HG03095 (cell line): ENCODE measurements at regions not wholly inside any gene's neighbourhood (a gene's known extent, or its start where the extent isn't known, plus 50 kb on each side); places are given as distances from the start of the nearest gene placed in this dataset.
"Not testable (repeated sequence)": the region's sequence is repeated elsewhere in the genome, so short reads cannot be mapped to it uniquely, and the experiment has no call there.

ENCODE experiments used
- ATAC-seq: cut with Tn5 transposase; IDR thresholded peaks from one replicate; pipeline ENCODE4 v1.9.1; 2021; ENCODE audit warnings: moderate library complexity; ENCODE audit not compliant: unreplicated experiment

- peak; percentile 92 for ATAC-seq
These were observed 102.7 kb upstream of the DPH5 start for GRCh38 chr1:101128211-101128727.

GRCh38 chr1:101124405-101124804, 98.8 kb upstream of the DPH5 start:
- ATAC-seq, result no peak

- not testable (repeated sequence) for ATAC-seq
These were observed 98.3 kb upstream of the DPH5 start for GRCh38 chr1:101123904-101124303.

- peak; percentile 93 for ATAC-seq
These were observed 97.0 kb upstream of the DPH5 start for GRCh38 chr1:101122452-101123166.

- no peak for ATAC-seq
These were observed 96.4 kb upstream of the DPH5 start for GRCh38 chr1:101121975-101122374.

GRCh38 chr1:101121504-101121903, 95.9 kb upstream of the DPH5 start:
- no peak for ATAC-seq

GRCh38 chr1:101120868-101121267, 95.3 kb upstream of the DPH5 start:
- ATAC-seq, result no peak

GRCh38 chr1:101119289-101119688, 93.7 kb upstream of the DPH5 start:
- ATAC-seq, result no peak

GRCh38 chr1:101116006-101116405, 90.4 kb upstream of the DPH5 start:
- no peak for ATAC-seq

GRCh38 chr1:101115112-101115511, 89.5 kb upstream of the DPH5 start:
- ATAC-seq, result no peak

GRCh38 chr1:101114128-101114527, 88.5 kb upstream of the DPH5 start:
- ATAC-seq, result not testable (repeated sequence)

- peak; percentile 94 for ATAC-seq
These were observed 86.6 kb upstream of the DPH5 start for GRCh38 chr1:101112051-101112780.

- ATAC-seq, result no peak
These were observed 85.9 kb upstream of the DPH5 start for GRCh38 chr1:101111461-101111860.

- no peak for ATAC-seq
These were observed 84.2 kb upstream of the DPH5 start for GRCh38 chr1:101109791-101110190.

- no peak for ATAC-seq
These were observed 82.5 kb upstream of the DPH5 start for GRCh38 chr1:101108111-101108500.

- ATAC-seq, result no peak
These were observed 82.0 kb upstream of the DPH5 start for GRCh38 chr1:101107496-101108110.

- no peak for ATAC-seq
These were observed 80.3 kb upstream of the DPH5 start for GRCh38 chr1:101105877-101106276.

GRCh38 chr1:101102426-101103156, 77.0 kb upstream of the DPH5 start:
- no peak for ATAC-seq

- ATAC-seq, result no peak
These were observed 75.8 kb upstream of the DPH5 start for GRCh38 chr1:101101360-101101759.

GRCh38 chr1:101100674-101101073, 75.1 kb upstream of the DPH5 start:
- ATAC-seq, result no peak

GRCh38 chr1:101098907-101099306, 73.3 kb upstream of the DPH5 start:
- no peak for ATAC-seq
